NB4 (cell line): ENCODE measurements at regions not wholly inside any gene's neighbourhood (a gene's known extent, or its start where the extent isn't known, plus 50 kb on each side); places are given as distances from the start of the nearest gene placed in this dataset.

Source experiments
- MYC ChIP-seq: IDR thresholded peaks from 2 replicates; pipeline ENCODE4 v1.6.1; 2011; ENCODE audit warnings: low read depth, low read length
- POLR2A ChIP-seq: IDR thresholded peaks from 2 replicates; pipeline ENCODE4 v1.6.1; 2011; ENCODE audit warnings: mild to moderate bottlenecking; ENCODE audit not compliant: insufficient read length; ENCODE audit errors: extremely low read depth
- TF ChIP-seq, protein P1 (sequence below): IDR thresholded peaks from 2 replicates; pipeline ENCODE4 v1.6.1; 2011; ENCODE audit warnings: low read depth, low read length
- TF ChIP-seq, protein P2 (sequence below): IDR thresholded peaks from one replicate; pipeline ENCODE4 v1.5.1; 2012; ENCODE audit warnings: low read depth, low read length

DNA sequence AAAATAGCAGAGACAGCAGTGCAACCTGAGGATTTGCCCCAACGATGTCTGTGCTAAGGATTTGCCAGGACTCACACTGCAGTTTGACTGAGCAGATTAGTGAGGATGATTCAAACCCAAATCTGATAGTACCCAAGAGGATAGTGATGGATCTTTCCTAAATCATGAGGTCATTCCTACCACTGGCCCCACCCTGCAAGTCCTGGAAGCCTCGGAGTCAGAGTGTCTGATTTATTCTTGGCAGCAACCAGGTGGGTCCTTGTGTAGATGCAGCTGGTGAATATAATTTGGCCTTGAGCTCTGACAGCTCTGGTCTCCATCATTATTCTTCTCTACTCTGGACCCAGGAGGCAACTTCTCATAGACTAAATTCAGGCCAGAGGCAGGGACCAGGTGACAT lies 179.3 kb upstream of the RAG2 start:
- TF ChIP-seq POLR2A (no peak), MYC (no peak)
- TF ChIP-seq, protein P1, sequence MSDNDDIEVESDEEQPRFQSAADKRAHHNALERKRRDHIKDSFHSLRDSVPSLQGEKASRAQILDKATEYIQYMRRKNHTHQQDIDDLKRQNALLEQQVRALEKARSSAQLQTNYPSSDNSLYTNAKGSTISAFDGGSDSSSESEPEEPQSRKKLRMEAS: no peak
- TF ChIP-seq, protein P2, sequence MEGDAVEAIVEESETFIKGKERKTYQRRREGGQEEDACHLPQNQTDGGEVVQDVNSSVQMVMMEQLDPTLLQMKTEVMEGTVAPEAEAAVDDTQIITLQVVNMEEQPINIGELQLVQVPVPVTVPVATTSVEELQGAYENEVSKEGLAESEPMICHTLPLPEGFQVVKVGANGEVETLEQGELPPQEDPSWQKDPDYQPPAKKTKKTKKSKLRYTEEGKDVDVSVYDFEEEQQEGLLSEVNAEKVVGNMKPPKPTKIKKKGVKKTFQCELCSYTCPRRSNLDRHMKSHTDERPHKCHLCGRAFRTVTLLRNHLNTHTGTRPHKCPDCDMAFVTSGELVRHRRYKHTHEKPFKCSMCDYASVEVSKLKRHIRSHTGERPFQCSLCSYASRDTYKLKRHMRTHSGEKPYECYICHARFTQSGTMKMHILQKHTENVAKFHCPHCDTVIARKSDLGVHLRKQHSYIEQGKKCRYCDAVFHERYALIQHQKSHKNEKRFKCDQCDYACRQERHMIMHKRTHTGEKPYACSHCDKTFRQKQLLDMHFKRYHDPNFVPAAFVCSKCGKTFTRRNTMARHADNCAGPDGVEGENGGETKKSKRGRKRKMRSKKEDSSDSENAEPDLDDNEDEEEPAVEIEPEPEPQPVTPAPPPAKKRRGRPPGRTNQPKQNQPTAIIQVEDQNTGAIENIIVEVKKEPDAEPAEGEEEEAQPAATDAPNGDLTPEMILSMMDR: no peak
